ENCODE measurements at regions not wholly inside any gene's neighbourhood (a gene's known extent, or its start where the extent isn't known, plus 50 kb on each side); places are given as distances from the start of the nearest gene placed in this dataset.
"Not testable (repeated sequence)": the region's sequence is repeated elsewhere in the genome, so short reads cannot be mapped to it uniquely, and the experiment has no call there.

GRCh38 chr12:34097213-34097612 lies 74.9 kb downstream of the ALG10 start:
- DNase-seq (ENCODE audit: low spot score) = no peak

- DNase-seq (ENCODE audit: low spot score) = no peak
These were observed 83.2 kb downstream of the ALG10 start for GRCh38 chr12:34105392-34105933.

GRCh38 chr12:34106172-34106571 lies 83.9 kb downstream of the ALG10 start:
- DNase-seq (ENCODE audit: low spot score) = no peak

- no peak for DNase-seq (ENCODE audit: low spot score)
These were observed 84.7 kb downstream of the ALG10 start for GRCh38 chr12:34107016-34107415.

- DNase-seq (ENCODE audit: low spot score) = no peak
These were observed 85.6 kb downstream of the ALG10 start for GRCh38 chr12:34107781-34108404.

- no peak for DNase-seq (ENCODE audit: low spot score)
These were observed 86.1 kb downstream of the ALG10 start for GRCh38 chr12:34108405-34108803.

GRCh38 chr12:34108967-34109366 lies 86.7 kb downstream of the ALG10 start:
- no peak for DNase-seq (ENCODE audit: low spot score)

- DNase-seq (ENCODE audit: low spot score) = no peak
These were observed 87.1 kb downstream of the ALG10 start for GRCh38 chr12:34109390-34109789.

- DNase-seq (ENCODE audit: low spot score) = not testable (repeated sequence)
These were observed 87.7 kb downstream of the ALG10 start for GRCh38 chr12:34109909-34110531.

- DNase-seq (ENCODE audit: low spot score) = no peak
These were observed 97.1 kb downstream of the ALG10 start for GRCh38 chr12:34119366-34119765.

GRCh38 chr12:34121360-34121759 lies 99.1 kb downstream of the ALG10 start:
- no peak for DNase-seq (ENCODE audit: low spot score)

- DNase-seq (ENCODE audit: low spot score) = peak; percentile 60
These were observed 100.8 kb downstream of the ALG10 start for GRCh38 chr12:34123092-34123491.

GRCh38 chr12:34124608-34125007 lies 102.3 kb downstream of the ALG10 start:
- no peak for DNase-seq (ENCODE audit: low spot score)

GRCh38 chr12:34126239-34126641 lies 103.9 kb downstream of the ALG10 start:
- peak; percentile 4 for DNase-seq (ENCODE audit: low spot score)

GRCh38 chr12:34126805-34127204 lies 104.5 kb downstream of the ALG10 start:
- no peak for DNase-seq (ENCODE audit: low spot score)

GRCh38 chr12:34127379-34127778 lies 105.1 kb downstream of the ALG10 start:
- not testable (repeated sequence) for DNase-seq (ENCODE audit: low spot score)

- DNase-seq (ENCODE audit: low spot score) = no peak
These were observed 120.1 kb downstream of the ALG10 start for GRCh38 chr12:34142430-34142829.

- DNase-seq (ENCODE audit: low spot score) = no peak
These were observed 128.7 kb downstream of the ALG10 start for GRCh38 chr12:34151019-34151418.

GRCh38 chr12:34163443-34163842 lies 141.1 kb downstream of the ALG10 start:
- DNase-seq (ENCODE audit: low spot score) = no peak

GRCh38 chr12:34166427-34167060 lies 144.2 kb downstream of the ALG10 start:
- DNase-seq (ENCODE audit: low spot score) = no peak

GRCh38 chr12:34168507-34168906 lies 146.2 kb downstream of the ALG10 start:
- not testable (repeated sequence) for DNase-seq (ENCODE audit: low spot score)

GRCh38 chr12:34186492-34186891 lies 164.2 kb downstream of the ALG10 start:
- no peak for DNase-seq (ENCODE audit: low spot score)

- no peak for DNase-seq (ENCODE audit: low spot score)
These were observed 166.7 kb downstream of the ALG10 start for GRCh38 chr12:34188974-34189373.

All from hematopoietic multipotent progenitor cell treated with erythropoietin and hydrocortisone succinate and interleukin-3 and kit ligand, for 17 days (in vitro differentiated cells).